ENCODE measurements at regions not wholly inside any gene's neighbourhood (a gene's known extent, or its start where the extent isn't known, plus 50 kb on each side); places are given as distances from the start of the nearest gene placed in this dataset.

DNA sequence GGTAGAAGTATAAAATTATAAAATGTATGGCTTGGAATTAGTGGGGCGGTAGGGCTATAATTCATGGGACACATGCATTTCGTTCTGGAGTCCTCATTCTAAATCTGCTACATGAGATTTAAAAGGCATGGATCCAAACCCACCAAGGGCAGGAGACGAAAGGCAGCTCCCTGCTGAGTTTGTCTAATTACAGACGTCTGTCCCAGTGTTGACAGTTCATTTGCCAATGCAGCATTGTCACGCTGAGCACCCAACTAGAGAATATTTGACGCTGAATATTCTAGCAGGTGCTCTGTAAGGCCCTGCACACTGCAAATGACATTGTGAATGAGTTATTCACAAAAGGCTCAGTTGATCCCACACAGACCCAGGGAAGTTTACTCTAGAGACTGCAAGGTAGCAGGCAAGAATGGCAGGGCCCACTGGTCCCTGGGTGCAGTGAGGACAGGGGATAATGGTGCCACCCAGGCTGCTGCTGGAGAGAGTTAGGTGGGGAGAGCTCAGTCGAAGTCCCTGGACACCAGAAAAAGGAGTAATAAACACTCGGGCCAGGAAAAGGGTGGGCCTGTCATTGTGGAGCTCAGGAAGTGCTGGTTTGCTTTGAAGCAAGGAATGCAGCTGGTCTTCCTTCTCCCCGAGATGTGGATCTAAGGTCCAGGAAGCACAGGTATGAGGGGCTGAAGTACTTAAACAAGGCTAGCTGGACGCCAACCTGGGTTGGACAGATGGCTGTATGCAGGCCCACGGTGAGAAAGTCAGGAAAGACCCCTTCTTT lies 75.0 kb upstream of the JCAD start:
- TF ChIP-seq GATA2 (IDR thresholded peaks at IDR 0.05; ENCODE audit: low read depth, low read length) (no peak), GATA3 (IDR thresholded peaks at IDR 0.05; ENCODE audit: low read depth, low read length) (no peak)
